RWPE1 (cell line): ENCODE measurements at regions not wholly inside any gene's neighbourhood (a gene's known extent, or its start where the extent isn't known, plus 50 kb on each side); places are given as distances from the start of the nearest gene placed in this dataset.

Source experiments
- CTCF ChIA-PET: fragments of 350-600 bp; sonication (Branson Sonifier 250); formaldehyde crosslinking; extraction: SDS; loops from one replicate; lab custom pipeline; 2021; lab: Yijun Ruan, JAX
- POLR2A ChIA-PET: fragments of 400-600 bp; formaldehyde crosslinking; extraction: SDS; loops from one replicate; lab custom pipeline; 2020; ENCODE audit warnings: antibody characterized with exemption; ENCODE audit not compliant: low non-redundant PET; lab: Yijun Ruan, JAX
- DNase-seq: peaks from one replicate; pipeline ENCODE4 v3.0.0; 2012; ENCODE audit warnings: low spot score
- H3K27ac ChIP-seq: fragments of 450-650 bp; 2 replicates; pipeline ENCODE4 v1.5.1; 2017
- CTCF ChIP-seq: fragments of 450-650 bp; conservative IDR thresholded peaks from 2 replicates; pipeline ENCODE4 v1.5.1; 2017; ENCODE audit warnings: low read depth, mild to moderate bottlenecking

GRCh38 chr4:132284910-132285426 lies 864.1 kb upstream of the PCDH10 start:
- ChIA-PET POLR2A (no interaction called here), CTCF (no interaction called here)
- no peak for TF ChIP-seq CTCF
- no peak for DNase-seq
- H3K27ac ChIP-seq = no peak overlapping the region

- H3K27ac ChIP-seq = no peak overlapping the region
Measured at GRCh38 chr4:132297346-132297745, 851.7 kb upstream of the PCDH10 start.

GRCh38 chr4:132299841-132300240 lies 849.3 kb upstream of the PCDH10 start:
- POLR2A ChIA-PET = no interaction called here
- H3K27ac ChIP-seq = no peak overlapping the region
- CTCF ChIA-PET = interaction anchor here (0.6 to 0.7 kb wide), 2 partner anchors 31 to 1131 kb away, joined by 4 read pairs; no protein-coding TSS in a partner anchor
- no peak for DNase-seq
- TF ChIP-seq CTCF = no peak

More at GRCh38 chr4:132297346-132297745, 851.7 kb upstream of the PCDH10 start:
- CTCF ChIA-PET = interaction anchor here (0.7 to 1.1 kb wide), 2 partner anchors 13 to 347 kb away, joined by 3 to 4 read pairs; no protein-coding TSS in a partner anchor
- no peak for DNase-seq
- no peak for TF ChIP-seq CTCF
- POLR2A ChIA-PET = no interaction called here

- no peak for DNase-seq
- POLR2A ChIA-PET = no interaction called here
- CTCF ChIA-PET = no interaction called here
- no peak for TF ChIP-seq CTCF
- no peak overlapping the region for H3K27ac ChIP-seq
Measured at GRCh38 chr4:132312521-132312920, 836.6 kb upstream of the PCDH10 start.

- no peak for DNase-seq
- no peak overlapping the region for H3K27ac ChIP-seq
- ChIA-PET CTCF (no interaction called here), POLR2A (no interaction called here)
- TF ChIP-seq CTCF = no peak
Measured at GRCh38 chr4:132313852-132314251, 835.2 kb upstream of the PCDH10 start.

GRCh38 chr4:132316738-132317137 lies 832.4 kb upstream of the PCDH10 start:
- ChIA-PET CTCF (no interaction called here), POLR2A (no interaction called here)
- no peak for TF ChIP-seq CTCF
- H3K27ac ChIP-seq = no peak overlapping the region
- DNase-seq = no peak
